GM19468 (cell line): ENCODE measurements at regions not wholly inside any gene's neighbourhood (a gene's known extent, or its start where the extent isn't known, plus 50 kb on each side); places are given as distances from the start of the nearest gene placed in this dataset.

ENCODE experiments used
- ATAC-seq: cut with Tn5 transposase; IDR thresholded peaks from one replicate; pipeline ENCODE4 v1.9.1; 2021; ENCODE audit warnings: mild to moderate bottlenecking, moderate library complexity, moderate number of reproducible peaks; ENCODE audit not compliant: unreplicated experiment; ENCODE audit errors: extremely low read depth

GRCh38 chr3:181764544-181764943, 52.8 kb downstream of the SOX2 start:
- ATAC-seq = no peak

- no peak for ATAC-seq
Measured at GRCh38 chr3:181770296-181770695, 58.6 kb downstream of the SOX2 start.

GRCh38 chr3:181771120-181771519, 59.4 kb downstream of the SOX2 start:
- ATAC-seq = no peak

GRCh38 chr3:181772166-181772565, 60.4 kb downstream of the SOX2 start:
- no peak for ATAC-seq

GRCh38 chr3:181773921-181774320, 62.2 kb downstream of the SOX2 start:
- no peak for ATAC-seq

- ATAC-seq = no peak
Measured at GRCh38 chr3:181782306-181782954, 70.7 kb downstream of the SOX2 start.

- ATAC-seq = no peak
Measured at GRCh38 chr3:181790561-181790960, 78.8 kb downstream of the SOX2 start.

GRCh38 chr3:181791056-181791955, 79.6 kb downstream of the SOX2 start:
- no peak for ATAC-seq

- ATAC-seq = no peak
Measured at GRCh38 chr3:181793006-181793405, 81.3 kb downstream of the SOX2 start.

GRCh38 chr3:181794011-181794790, 82.5 kb downstream of the SOX2 start:
- no peak for ATAC-seq

GRCh38 chr3:181796641-181797040, 84.9 kb downstream of the SOX2 start:
- ATAC-seq = no peak

- ATAC-seq = no peak
Measured at GRCh38 chr3:181797431-181797830, 85.7 kb downstream of the SOX2 start.

GRCh38 chr3:181805703-181806102, 94.0 kb downstream of the SOX2 start:
- no peak for ATAC-seq

- no peak for ATAC-seq
Measured at GRCh38 chr3:181808053-181808452, 96.3 kb downstream of the SOX2 start.

- no peak for ATAC-seq
Measured at GRCh38 chr3:181823716-181824115, 112.0 kb downstream of the SOX2 start.

- ATAC-seq = no peak
Measured at GRCh38 chr3:181824961-181825360, 113.2 kb downstream of the SOX2 start.

- ATAC-seq = no peak
Measured at GRCh38 chr3:181839039-181839915, 127.6 kb downstream of the SOX2 start.

GRCh38 chr3:181839916-181840297, 128.2 kb downstream of the SOX2 start:
- ATAC-seq = no peak

- no peak for ATAC-seq
Measured at GRCh38 chr3:181844211-181844610, 132.5 kb downstream of the SOX2 start.

- no peak for ATAC-seq
Measured at GRCh38 chr3:181847276-181847675, 135.6 kb downstream of the SOX2 start.
